ENCODE measurements at regions not wholly inside any gene's neighbourhood (a gene's known extent, or its start where the extent isn't known, plus 50 kb on each side); places are given as distances from the start of the nearest gene placed in this dataset.

- TF ChIP-seq CTCF (IDR thresholded peaks at IDR 0.05; ENCODE audit: insufficient read depth, low read length, missing control alignments) = peak; percentile 55
- POLR2A ChIA-PET = interaction anchor here (0.9 kb wide), 1 partner anchor 58 kb away, joined by 3 read pairs; no protein-coding TSS in a partner anchor
- CTCF ChIA-PET = interaction anchor here (1.0 to 1.4 kb wide), 5 partner anchors 10 to 133 kb away, joined by 3 to 4 read pairs (median 3); no protein-coding TSS in a partner anchor
- no peak for DNase-seq (ENCODE audit: low read depth, low spot score)
- H3K4me3 ChIP-seq (ENCODE audit: low read depth, low read length) = no peak overlapping the region
Measured at GRCh38 chr17:77266891-77267341, 126.1 kb downstream of the SEC14L1 start.

- TF ChIP-seq CTCF (IDR thresholded peaks at IDR 0.05; ENCODE audit: insufficient read depth, low read length, missing control alignments) = no peak
- ChIA-PET CTCF (no interaction called here), POLR2A (no interaction called here)
Measured at GRCh38 chr17:77269696-77270681, 129.2 kb downstream of the SEC14L1 start.

GRCh38 chr17:77271411-77271810, 130.6 kb downstream of the SEC14L1 start:
- CTCF ChIA-PET = interaction anchor here (0.8 kb wide), 1 partner anchor 37 kb away, joined by 3 read pairs; no protein-coding TSS in a partner anchor
- POLR2A ChIA-PET = no interaction called here
- TF ChIP-seq CTCF (IDR thresholded peaks at IDR 0.05; ENCODE audit: insufficient read depth, low read length, missing control alignments) = no peak
- no peak for DNase-seq (ENCODE audit: low read depth, low spot score)
- H3K4me3 ChIP-seq (ENCODE audit: low read depth, low read length) = no peak overlapping the region

More at GRCh38 chr17:77269696-77270681, 129.2 kb downstream of the SEC14L1 start:
- H3K4me3 ChIP-seq (ENCODE audit: low read depth, low read length) = no peak overlapping the region
- DNase-seq (ENCODE audit: low read depth, low spot score) = no peak

- POLR2A ChIA-PET = no interaction called here
Measured at GRCh38 chr17:77273397-77274085, 132.8 kb downstream of the SEC14L1 start.

GRCh38 chr17:77274096-77274845, 133.5 kb downstream of the SEC14L1 start:
- POLR2A ChIA-PET = no interaction called here
- CTCF ChIA-PET = no interaction called here
- TF ChIP-seq CTCF (IDR thresholded peaks at IDR 0.05; ENCODE audit: insufficient read depth, low read length, missing control alignments) = no peak
- H3K4me3 ChIP-seq (ENCODE audit: low read depth, low read length) = no peak overlapping the region
- DNase-seq (ENCODE audit: low read depth, low spot score) = no peak

More at GRCh38 chr17:77273397-77274085, 132.8 kb downstream of the SEC14L1 start:
- TF ChIP-seq CTCF (IDR thresholded peaks at IDR 0.05; ENCODE audit: insufficient read depth, low read length, missing control alignments) = no peak
- no peak overlapping the region for H3K4me3 ChIP-seq (ENCODE audit: low read depth, low read length)
- CTCF ChIA-PET = no interaction called here
- DNase-seq (ENCODE audit: low read depth, low spot score) = no peak

Data from AG04449 (cell line).